H9 (cell line): ENCODE measurements at regions not wholly inside any gene's neighbourhood (a gene's known extent, or its start where the extent isn't known, plus 50 kb on each side); places are given as distances from the start of the nearest gene placed in this dataset.

ENCODE experiments used
- DNase-seq: peaks from one replicate; pipeline ENCODE4 v3.0.0-alpha.2; 2017
- H2AFZ ChIP-seq: one replicate; pipeline ENCODE4 v1.6.1; 2013; ENCODE audit warnings: mild to moderate bottlenecking, low read length, control low read depth, moderate library complexity
- H2AK5ac ChIP-seq: 2 replicates; pipeline ENCODE4 v1.6.1; 2013; ENCODE audit warnings: low read length, control low read depth, mixed read lengths; ENCODE audit not compliant: insufficient read length
- H2BK120ac ChIP-seq: one replicate; pipeline ENCODE4 v1.6.1; 2013; ENCODE audit warnings: low read depth, mild to moderate bottlenecking, low read length, control low read depth, inconsistent platforms; ENCODE audit not compliant: poor library complexity, severe bottlenecking
- H2BK12ac ChIP-seq: 2 replicates; pipeline ENCODE4 v1.6.1; 2013; ENCODE audit warnings: low read length, control low read depth, mixed read lengths, low read depth; ENCODE audit not compliant: insufficient read length
- H2BK15ac ChIP-seq: 2 replicates; pipeline ENCODE4 v1.6.1; 2013; ENCODE audit warnings: low read depth, low read length, control low read depth
- H2BK20ac ChIP-seq: one replicate; pipeline ENCODE4 v1.6.1; 2013; ENCODE audit warnings: low read depth, mild to moderate bottlenecking, low read length, control low read depth, inconsistent platforms; ENCODE audit not compliant: poor library complexity, severe bottlenecking
- H2BK5ac ChIP-seq: 2 replicates; pipeline ENCODE4 v1.6.1; 2013; ENCODE audit warnings: low read length, control low read depth, mixed read lengths; ENCODE audit not compliant: insufficient read length
- H3K14ac ChIP-seq: 2 replicates; pipeline ENCODE4 v1.6.1; 2013; ENCODE audit warnings: low read length, control low read depth; ENCODE audit not compliant: insufficient read depth
- H3K18ac ChIP-seq: 2 replicates; pipeline ENCODE4 v1.6.1; 2013; ENCODE audit warnings: low read depth, mild to moderate bottlenecking, mixed read lengths, low read length, control low read depth; ENCODE audit not compliant: insufficient read length
- H3K23ac ChIP-seq: 2 replicates; pipeline ENCODE4 v1.6.1; 2013; ENCODE audit warnings: low read length, control low read depth, mixed read lengths, low read depth; ENCODE audit not compliant: insufficient read length
- H3K23me2 ChIP-seq: 2 replicates; pipeline ENCODE4 v1.6.1; 2013; ENCODE audit warnings: low read depth, mild to moderate bottlenecking, mixed read lengths, low read length, control low read depth; ENCODE audit not compliant: insufficient read length, poor library complexity, severe bottlenecking
- H3K27ac ChIP-seq: 2 replicates; pipeline ENCODE4 v1.5.1; 2013; ENCODE audit warnings: low read length, control low read depth, mixed read lengths, low read depth; ENCODE audit not compliant: insufficient read length
- H3K27me3 ChIP-seq: 2 replicates; pipeline ENCODE4 v1.6.1; 2013; ENCODE audit warnings: low read length, control low read depth, inconsistent platforms; ENCODE audit not compliant: insufficient read depth
- H3K4ac ChIP-seq: 2 replicates; pipeline ENCODE4 v1.6.1; 2013; ENCODE audit warnings: low read depth, mild to moderate bottlenecking, control low read depth, inconsistent platforms, low read length, moderate library complexity
- H3K4me1 ChIP-seq: 2 replicates; pipeline ENCODE4 v1.6.1; 2013; ENCODE audit warnings: low read length, control low read depth, inconsistent platforms; ENCODE audit not compliant: insufficient read depth
- H3K4me2 ChIP-seq: 2 replicates; pipeline ENCODE4 v1.6.1; 2013; ENCODE audit warnings: low read length, control low read depth, mixed read lengths; ENCODE audit not compliant: insufficient read length, insufficient read depth
- H3K56ac ChIP-seq: 2 replicates; pipeline ENCODE4 v1.6.1; 2013; ENCODE audit warnings: low read depth, mild to moderate bottlenecking, mixed read lengths, low read length, control low read depth; ENCODE audit not compliant: insufficient read length
- H3K79me1 ChIP-seq: 2 replicates; pipeline ENCODE4 v1.6.1; 2013; ENCODE audit warnings: low read depth, mild to moderate bottlenecking, moderate library complexity, low read length, control low read depth, inconsistent platforms; ENCODE audit not compliant: insufficient read depth, poor library complexity, severe bottlenecking
- H3K79me2 ChIP-seq: 2 replicates; pipeline ENCODE4 v1.6.1; 2013; ENCODE audit warnings: low read length, control low read depth, inconsistent platforms; ENCODE audit not compliant: insufficient read depth
- H3K9ac ChIP-seq: 2 replicates; pipeline ENCODE4 v1.6.1; 2013; ENCODE audit warnings: low read length, control low read depth, mixed read lengths; ENCODE audit not compliant: insufficient read length; ENCODE audit errors: extremely low read depth
- H3K9me3 ChIP-seq: one replicate; pipeline ENCODE4 v1.6.1; 2013; ENCODE audit warnings: low read depth, low read length, inconsistent platforms; ENCODE audit not compliant: control insufficient read depth
- H3T11ph ChIP-seq: one replicate; pipeline ENCODE4 v1.6.1; 2013; ENCODE audit warnings: mild to moderate bottlenecking, low read length, control low read depth, inconsistent platforms
- H4K20me1 ChIP-seq: one replicate; pipeline ENCODE4 v1.6.1; 2013; ENCODE audit not compliant: control insufficient read depth, insufficient read length, insufficient read depth
- H4K5ac ChIP-seq: 2 replicates; pipeline ENCODE4 v1.6.1; 2013; ENCODE audit warnings: low read depth, mild to moderate bottlenecking, mixed read lengths, low read length, control low read depth; ENCODE audit not compliant: insufficient read length
- H4K8ac ChIP-seq: replicated peaks from 2 replicates; pipeline ENCODE4 v1.6.1; 2013; ENCODE audit warnings: low read length, control low read depth, mixed read lengths, low read depth; ENCODE audit not compliant: insufficient read length
- H4K91ac ChIP-seq: 2 replicates; pipeline ENCODE4 v1.6.1; 2013; ENCODE audit warnings: low read depth, mild to moderate bottlenecking, moderate library complexity, mixed read lengths, low read length, control low read depth; ENCODE audit not compliant: insufficient read length
- H3K27ac Mint-ChIP-seq, 3 experiments: 2 replicates in 2 of 3; 3 replicates in 1 of 3; pipeline ENCODE4 v1.8.0; 2020 to 2021; ENCODE audit warnings: mixed read lengths in 3 of 3, mild to moderate bottlenecking in 1 of 3, moderate library complexity in 1 of 3
- H3K27me3 Mint-ChIP-seq: 2 replicates; pipeline ENCODE4 v1.8.0; 2021; ENCODE audit warnings: low read depth, mild to moderate bottlenecking, moderate library complexity, mixed read lengths
- H3K36me3 Mint-ChIP-seq, 3 experiments: 2 replicates in 2 of 3; 3 replicates in 1 of 3; pipeline ENCODE4 v1.8.0; 2020 to 2021; ENCODE audit warnings: low read depth in 3 of 3, mixed read lengths in 3 of 3; ENCODE audit not compliant: insufficient read depth in 1 of 3
- H3K4me1 Mint-ChIP-seq, 2 experiments: 2 replicates each; pipeline ENCODE4 v1.8.0; 2020; ENCODE audit warnings: mixed read lengths in 2 of 2
- H3K4me3 Mint-ChIP-seq, 2 experiments: 2 replicates in 1 of 2; 3 replicates in 1 of 2; pipeline ENCODE4 v1.8.0; 2020 to 2021; ENCODE audit warnings: mild to moderate bottlenecking in 2 of 2, mixed read lengths in 2 of 2, moderate library complexity in 1 of 2
- H3K9me3 Mint-ChIP-seq, 2 experiments: 2 replicates in 1 of 2; 3 replicates in 1 of 2; pipeline ENCODE4 v1.8.0; 2020; ENCODE audit warnings: mild to moderate bottlenecking in 2 of 2, mixed read lengths in 2 of 2, moderate library complexity in 1 of 2
- CTCF ChIP-seq: fragments of 200-600 bp; sonication (generic); conservative IDR thresholded peaks from 3 replicates; pipeline ENCODE4 v1.8.0; 2021; ENCODE audit warnings: antibody characterized with exemption, mild to moderate bottlenecking
- WGBS: extraction: QIAGEN DNeasy Blood & Tissue Kit; methylation state at CpG from one replicate; pipeline ENCODE4 v1.1.7; 2013; ENCODE audit warnings: missing lambda C conversion rate, low lambda C conversion rate, mixed read lengths; ENCODE audit not compliant: insufficient read length; ENCODE audit errors: extremely low coverage; 5-methylcytosine and 5-hydroxymethylcytosine counted together

GRCh38 chr3:76731471-76731870 lies 308.4 kb upstream of the ROBO2 start:
- peaks cover 0 to 15% (median 5%) of the 10 kb centered on the region in 3 experiments; a peak in 4 of 7 replicates for H3K36me3 Mint-ChIP-seq
- H3K18ac ChIP-seq = no peak overlapping the region
- no peak overlapping the region for H3T11ph ChIP-seq
- TF ChIP-seq CTCF = no peak
- H3K23ac ChIP-seq = no peak overlapping the region
- no peak overlapping the region for H2BK120ac ChIP-seq
- H3K79me1 ChIP-seq = no peaks in the 10 kb centered on the region
- no peak overlapping the region for H2BK15ac ChIP-seq
- H4K91ac ChIP-seq = no peak overlapping the region
- H3K27me3 Mint-ChIP-seq = no peaks in the 10 kb centered on the region
- no peaks in the 10 kb centered on the region for H3K4me1 ChIP-seq
- no peaks in the 10 kb centered on the region for H3K79me2 ChIP-seq
- no peak overlapping the region for H3K27ac Mint-ChIP-seq
- H3K4me1 Mint-ChIP-seq = 0 out of 4 replicates have a peak, but pooled peaks cover 0 to 2% of the 10 kb centered on the region in 2 experiments
- H3K4me3 Mint-ChIP-seq = no peak overlapping the region
- H3K27me3 ChIP-seq = no peaks in the 10 kb centered on the region
- peaks cover 6 to 7% of the 10 kb centered on the region in 2 experiments; a peak in 4 of 5 replicates for H3K9me3 Mint-ChIP-seq
- H3K4me2 ChIP-seq = no peak overlapping the region
- H4K20me1 ChIP-seq = no peaks in the 10 kb centered on the region
- H3K23me2 ChIP-seq = no peaks in the 10 kb centered on the region
- no peak overlapping the region for H4K8ac ChIP-seq
- H2AFZ ChIP-seq = no peak overlapping the region
- no peak overlapping the region for H3K27ac ChIP-seq
- no peak overlapping the region for H4K5ac ChIP-seq
- no peak overlapping the region for H3K56ac ChIP-seq
- no peak overlapping the region for H2AK5ac ChIP-seq
- no CpG with 5 or more reads among the region's 1 CpG for WGBS
- no peak overlapping the region for H3K4ac ChIP-seq
- no peak overlapping the region for H2BK20ac ChIP-seq
- no peak overlapping the region for H2BK12ac ChIP-seq
- no peak for DNase-seq
- no peak overlapping the region for H3K9ac ChIP-seq
- no peaks in the 10 kb centered on the region for H3K9me3 ChIP-seq
- H3K14ac ChIP-seq = no peak overlapping the region
- H2BK5ac ChIP-seq = no peak overlapping the region
